Retinal pigment epithelial cell (primary cell): ENCODE measurements at regions not wholly inside any gene's neighbourhood (a gene's known extent, or its start where the extent isn't known, plus 50 kb on each side); places are given as distances from the start of the nearest gene placed in this dataset.

Experiments
- DNase-seq: peaks from one replicate; pipeline ENCODE4 v3.0.0-alpha.2; 2010; ENCODE audit warnings: low read depth
- H3K4me3 ChIP-seq: 2 replicates; pipeline ENCODE4 v1.5.1; 2011; ENCODE audit warnings: mild to moderate bottlenecking, low read length, control low read depth, moderate library complexity
- CTCF ChIP-seq: conservative IDR thresholded peaks from 2 replicates; pipeline ENCODE4 v1.5.1; 2011; ENCODE audit warnings: low read depth, low read length, control low read depth, inconsistent platforms

DNA sequence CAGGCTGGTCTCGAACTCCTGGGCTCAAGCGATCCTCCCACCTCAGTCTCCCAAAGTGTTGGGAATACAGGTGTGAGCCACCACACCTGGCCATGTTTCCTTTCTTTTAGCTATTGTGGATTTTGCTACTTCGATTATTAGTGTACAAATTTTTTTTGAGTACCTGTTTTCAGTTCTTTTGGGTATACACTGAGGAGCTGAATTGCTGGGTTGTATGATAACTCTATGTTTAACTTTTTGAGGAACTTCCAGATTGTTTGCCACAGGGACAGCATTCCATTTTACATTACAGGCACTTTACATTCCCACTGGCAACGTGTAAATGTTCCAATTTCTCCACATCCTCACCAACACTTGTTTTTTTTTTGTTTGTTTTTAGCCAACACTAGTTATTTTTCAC, 198.1 kb upstream of the TBX3 start:
- H3K4me3 ChIP-seq, result no peak overlapping the region
- TF ChIP-seq CTCF, result no peak
- DNase-seq, result no peak

DNA sequence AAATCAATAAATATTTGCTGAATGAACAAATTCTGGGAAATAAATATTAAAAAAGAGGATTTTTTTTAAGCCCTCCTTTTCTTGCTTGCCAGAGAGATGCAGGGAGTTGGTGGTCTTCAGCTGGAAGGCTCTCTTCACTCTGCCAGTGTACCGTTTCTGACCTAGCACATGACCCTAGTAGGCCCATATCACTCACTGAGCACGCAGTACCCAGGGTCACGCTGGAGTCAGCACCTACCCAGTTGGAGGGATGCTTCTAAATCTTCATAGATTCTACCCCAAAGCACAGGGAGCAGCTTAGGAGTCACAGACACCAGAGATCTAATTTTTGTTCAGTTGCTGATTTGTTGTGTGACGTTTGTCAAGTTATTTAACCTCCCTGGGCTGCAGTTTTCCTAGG, 195.4 kb upstream of the TBX3 start:
- no peak overlapping the region for H3K4me3 ChIP-seq
- DNase-seq, result no peak
- no peak for TF ChIP-seq CTCF

DNA sequence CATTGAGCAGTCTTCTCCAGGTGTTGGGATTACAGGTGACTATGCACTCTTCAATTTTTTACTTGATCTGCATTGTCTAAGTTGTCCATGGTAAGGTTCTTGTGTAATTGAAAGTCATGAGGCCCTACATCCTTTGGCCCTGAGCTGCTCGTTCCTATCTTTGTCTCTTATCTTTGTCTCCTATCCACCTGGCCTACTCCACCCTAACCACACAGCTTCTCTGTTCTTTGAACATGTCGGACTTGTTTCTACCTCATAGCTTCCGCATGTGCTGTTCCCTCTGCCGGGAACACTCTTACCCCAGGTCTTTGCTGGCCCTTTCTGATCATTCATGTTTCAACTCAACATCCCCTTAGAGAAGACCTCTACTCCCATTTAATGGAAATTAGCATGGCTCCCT, 194.8 kb upstream of the TBX3 start:
- TF ChIP-seq CTCF, result no peak
- DNase-seq, result no peak
- no peak overlapping the region for H3K4me3 ChIP-seq

GRCh38 chr12:114876968-114877680, 193.1 kb upstream of the TBX3 start:
- no peak for TF ChIP-seq CTCF
- no peak overlapping the region for H3K4me3 ChIP-seq
- DNase-seq, result no peak

GRCh38 chr12:114875313-114875712, 191.3 kb upstream of the TBX3 start:
- TF ChIP-seq CTCF, result no peak
- H3K4me3 ChIP-seq, result no peak overlapping the region

GRCh38 chr12:114873656-114874055, 189.7 kb upstream of the TBX3 start:
- DNase-seq, result no peak
- no peak overlapping the region for H3K4me3 ChIP-seq
- no peak for TF ChIP-seq CTCF

More at GRCh38 chr12:114875313-114875712, 191.3 kb upstream of the TBX3 start:
- no peak for DNase-seq

GRCh38 chr12:114868995-114869834, 185.2 kb upstream of the TBX3 start:
- peak; percentile 9 for DNase-seq
- no peak overlapping the region for H3K4me3 ChIP-seq
- TF ChIP-seq CTCF, result no peak
